Stimulated activated naive CD4-positive, alpha-beta T cell (primary cell): ENCODE measurements at regions not wholly inside any gene's neighbourhood (a gene's known extent, or its start where the extent isn't known, plus 50 kb on each side); places are given as distances from the start of the nearest gene placed in this dataset.
"Not testable (repeated sequence)": the region's sequence is repeated elsewhere in the genome, so short reads cannot be mapped to it uniquely, and the experiment has no call there.

Experiments used
- DNase-seq, 6 experiments: peaks; one replicate each; lab custom pipeline; 2025; lab: John Stamatoyannopoulos, UW

DNA sequence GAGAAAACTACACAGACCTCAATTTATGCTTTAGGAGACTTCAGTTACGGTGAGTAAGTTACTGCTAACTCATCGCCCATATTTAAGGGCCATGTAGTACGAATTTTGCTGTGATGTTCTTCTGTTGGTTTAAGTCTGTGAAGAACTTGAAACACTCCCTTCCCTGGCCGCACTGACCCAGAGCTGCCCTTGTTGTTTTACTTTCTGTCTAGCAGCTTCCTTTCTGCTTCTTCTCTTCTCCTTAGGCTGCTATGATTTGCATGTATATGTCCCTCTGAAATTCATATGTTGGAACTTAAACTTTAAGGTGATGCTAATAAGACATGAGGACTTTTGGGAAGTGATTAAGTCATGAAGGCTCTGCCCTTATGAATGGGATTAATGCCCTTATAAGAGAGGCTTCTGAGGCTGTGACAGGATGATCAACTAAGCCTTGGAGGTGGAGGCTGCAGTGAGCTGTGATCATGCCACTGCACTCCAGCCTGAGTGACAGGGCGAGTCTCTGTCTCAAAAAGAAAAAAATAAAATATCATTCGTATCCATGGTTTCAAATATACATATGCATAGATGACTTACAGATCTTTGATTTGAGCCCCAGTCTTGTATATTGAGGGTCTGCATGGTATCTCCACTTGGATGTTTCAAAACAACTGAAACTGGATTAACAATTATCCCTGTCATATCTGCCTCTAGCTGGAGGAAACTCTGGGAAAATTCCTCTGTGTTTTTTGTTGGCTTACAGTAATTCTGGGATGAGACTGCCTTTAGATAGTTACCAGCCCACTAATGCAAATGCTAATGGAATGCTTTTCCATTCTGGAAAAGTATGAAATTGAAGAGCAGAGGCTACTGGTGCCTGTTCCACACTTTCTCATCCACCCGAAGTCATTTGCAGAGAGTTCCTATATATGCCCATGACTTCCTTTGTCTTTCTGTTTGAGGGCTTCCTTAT, 263.4 kb upstream of the ACTBL2 start:
- no peak for DNase-seq

DNA sequence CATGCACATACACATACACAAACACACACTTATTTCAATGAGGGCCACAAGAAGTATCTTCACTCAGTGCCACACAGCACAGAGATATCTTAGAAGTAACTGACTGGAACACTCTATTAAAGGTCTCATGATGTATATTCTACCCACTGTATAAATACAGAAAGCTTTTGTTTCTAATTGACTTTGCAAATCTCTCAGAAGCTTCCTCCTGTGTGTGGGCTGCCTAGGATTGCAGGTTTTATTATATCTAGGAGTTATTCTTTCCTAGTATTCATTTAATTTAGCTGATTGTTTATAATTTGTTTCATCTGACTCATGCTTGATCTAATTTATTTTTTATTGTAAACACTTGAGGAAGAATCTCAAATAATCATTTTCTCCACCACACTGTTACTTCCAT, 262.4 kb upstream of the ACTBL2 start:
- no peak for DNase-seq

DNA sequence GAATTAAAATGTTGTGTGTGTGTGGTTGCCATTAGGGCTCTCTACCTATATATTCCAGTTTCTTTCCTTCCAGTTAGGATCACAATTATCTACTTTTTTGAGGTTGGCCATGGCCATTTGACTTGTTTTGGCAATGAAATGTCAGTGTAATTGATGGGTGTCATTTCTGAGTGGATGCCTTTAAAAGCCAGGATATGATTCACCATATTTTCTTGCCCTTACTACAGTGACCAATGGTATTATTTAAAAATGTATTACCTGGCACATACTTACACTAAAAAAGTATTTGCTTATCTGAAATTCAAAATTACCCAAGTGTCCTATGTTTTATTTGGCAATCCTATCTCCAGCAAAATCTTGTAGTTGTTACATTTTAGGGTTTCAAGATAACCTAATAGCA, 258.7 kb upstream of the ACTBL2 start:
- DNase-seq, result no peak

DNA sequence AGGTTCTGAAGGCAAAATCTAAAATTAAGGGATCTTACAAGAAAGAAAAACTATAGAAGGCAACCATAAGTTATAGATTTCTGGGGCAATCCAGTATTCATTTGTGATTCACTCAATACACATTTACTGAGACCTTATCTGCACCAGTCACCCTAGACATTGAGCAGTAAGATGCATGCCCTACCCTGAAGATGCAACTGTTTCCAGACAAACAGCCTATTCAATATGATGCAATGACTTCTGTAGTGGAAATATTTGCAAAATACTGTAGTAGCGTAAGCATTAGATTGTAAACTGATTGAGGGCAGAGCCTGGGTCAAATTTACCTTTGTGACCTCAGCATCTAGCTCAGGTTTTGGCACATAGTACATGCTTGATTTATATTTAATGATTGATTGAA, 256.2 kb upstream of the ACTBL2 start:
- DNase-seq, result no peak

DNA sequence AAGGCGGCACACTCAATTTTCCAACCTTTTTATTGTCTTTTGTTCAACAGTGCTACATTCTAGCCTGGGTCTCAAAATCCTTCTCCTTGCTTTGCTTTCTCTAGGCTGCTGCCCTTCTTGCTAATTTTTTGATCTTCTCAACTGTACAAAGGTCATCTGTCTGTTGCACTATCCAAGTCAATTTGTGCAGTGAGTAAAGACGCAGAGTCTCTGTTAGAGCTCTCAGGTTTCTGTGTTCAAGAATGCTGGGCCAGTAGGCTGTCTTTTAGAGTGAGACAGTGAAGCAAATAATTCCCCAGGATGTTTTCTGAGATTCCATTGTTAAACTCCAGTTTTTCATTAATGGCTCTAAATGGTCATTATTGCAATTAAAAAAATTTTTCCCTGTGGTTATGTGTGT, 255.7 kb upstream of the ACTBL2 start:
- no peak for DNase-seq

DNA sequence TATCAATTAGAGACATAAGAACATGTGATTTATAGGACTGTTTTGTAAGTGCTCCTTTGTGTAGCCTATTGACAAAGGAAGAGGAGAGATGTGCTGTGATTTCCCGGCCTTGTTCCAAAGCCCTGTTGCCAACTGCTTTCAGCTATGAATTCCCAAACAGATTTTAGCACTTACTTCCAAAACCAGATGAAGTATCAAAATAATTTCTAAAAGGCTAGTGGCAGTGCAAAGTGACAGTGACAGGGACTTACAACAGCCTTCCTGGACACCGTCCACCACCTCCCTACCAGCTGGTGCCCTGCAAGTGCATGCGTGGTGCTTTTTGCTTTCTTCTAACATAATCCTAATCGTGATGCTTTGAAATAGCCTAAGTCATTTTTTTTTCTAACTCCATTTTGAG, 254.1 kb upstream of the ACTBL2 start:
- no peak for DNase-seq

DNA sequence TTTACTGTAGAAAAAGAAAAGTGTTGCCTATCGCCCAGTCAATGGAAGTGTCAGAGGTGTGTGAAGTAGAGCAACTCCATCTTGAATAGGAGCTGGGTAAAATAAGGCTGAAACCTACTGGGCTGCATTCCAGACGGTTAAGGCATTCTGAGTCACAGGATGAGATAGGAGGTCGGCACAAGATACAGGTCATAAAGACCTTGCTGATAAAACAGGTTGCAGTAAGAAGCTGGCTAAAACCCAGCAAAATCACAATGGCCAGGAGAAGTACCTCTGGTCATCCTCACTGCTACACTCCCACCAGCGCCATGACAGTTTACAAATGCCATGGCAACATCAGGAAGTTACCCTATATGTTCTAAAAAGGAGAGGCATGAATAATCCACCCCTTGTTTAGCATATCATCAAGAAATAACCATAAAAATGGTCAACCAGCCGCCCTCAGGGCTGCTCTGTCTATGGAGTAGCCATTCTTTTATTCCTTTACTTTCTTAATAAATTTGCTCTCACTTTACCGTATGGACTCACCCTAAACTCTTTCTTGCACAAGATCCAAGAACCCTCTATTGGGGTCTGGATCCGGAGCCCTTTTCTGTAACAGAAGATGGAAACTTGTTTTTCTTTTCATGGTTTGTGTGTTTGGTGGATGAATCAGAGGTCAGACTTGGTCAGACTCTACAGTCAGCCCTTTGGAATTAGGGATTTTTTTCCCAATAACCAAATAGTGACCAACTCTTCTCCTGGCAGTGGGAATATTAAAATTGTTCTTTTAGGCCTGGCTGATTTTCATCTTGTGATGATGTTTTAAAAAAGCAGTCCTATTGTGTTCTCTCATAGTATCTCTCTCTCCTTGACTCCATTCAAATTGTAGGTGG, 252.9 kb upstream of the ACTBL2 start:
- DNase-seq, result not testable (repeated sequence)

DNA sequence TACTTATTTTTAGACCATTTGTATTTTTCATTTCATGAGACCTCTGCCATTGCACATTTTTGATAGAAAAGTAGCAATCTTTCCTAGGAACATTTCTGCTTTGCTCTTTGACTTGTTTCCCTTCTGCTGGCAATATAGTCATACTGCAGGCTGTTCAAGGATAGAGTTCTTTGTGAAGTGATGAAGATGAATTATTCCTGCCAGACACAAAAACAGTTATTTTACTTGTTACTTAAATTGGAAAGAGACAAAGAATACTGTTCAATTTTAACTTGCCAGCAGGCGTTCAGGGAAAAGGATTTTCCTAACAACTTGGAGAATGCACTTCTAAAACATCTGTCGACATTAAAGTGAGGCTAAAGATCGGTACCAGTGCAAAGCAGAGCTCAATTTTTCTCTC, 251.7 kb upstream of the ACTBL2 start:
- no peak for DNase-seq

DNA sequence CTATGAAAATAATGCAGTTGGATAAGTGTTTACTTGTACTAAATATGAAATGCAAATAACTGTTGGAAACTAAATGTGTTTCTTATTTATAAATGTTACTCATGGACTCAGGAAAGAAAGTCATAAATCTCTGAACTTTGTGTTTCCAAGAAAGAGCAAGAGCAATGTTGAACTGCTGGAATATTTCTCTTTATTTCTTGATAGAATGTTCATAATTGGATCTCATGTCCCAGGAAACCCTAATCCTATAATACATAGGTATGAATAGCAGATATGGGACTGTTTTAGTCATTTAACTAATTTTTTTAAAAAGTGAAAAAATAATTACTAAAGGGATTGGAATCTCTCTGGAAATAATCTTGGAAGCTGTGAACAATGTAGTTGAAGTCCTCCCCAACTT, 245.0 kb upstream of the ACTBL2 start:
- DNase-seq, result no peak

DNA sequence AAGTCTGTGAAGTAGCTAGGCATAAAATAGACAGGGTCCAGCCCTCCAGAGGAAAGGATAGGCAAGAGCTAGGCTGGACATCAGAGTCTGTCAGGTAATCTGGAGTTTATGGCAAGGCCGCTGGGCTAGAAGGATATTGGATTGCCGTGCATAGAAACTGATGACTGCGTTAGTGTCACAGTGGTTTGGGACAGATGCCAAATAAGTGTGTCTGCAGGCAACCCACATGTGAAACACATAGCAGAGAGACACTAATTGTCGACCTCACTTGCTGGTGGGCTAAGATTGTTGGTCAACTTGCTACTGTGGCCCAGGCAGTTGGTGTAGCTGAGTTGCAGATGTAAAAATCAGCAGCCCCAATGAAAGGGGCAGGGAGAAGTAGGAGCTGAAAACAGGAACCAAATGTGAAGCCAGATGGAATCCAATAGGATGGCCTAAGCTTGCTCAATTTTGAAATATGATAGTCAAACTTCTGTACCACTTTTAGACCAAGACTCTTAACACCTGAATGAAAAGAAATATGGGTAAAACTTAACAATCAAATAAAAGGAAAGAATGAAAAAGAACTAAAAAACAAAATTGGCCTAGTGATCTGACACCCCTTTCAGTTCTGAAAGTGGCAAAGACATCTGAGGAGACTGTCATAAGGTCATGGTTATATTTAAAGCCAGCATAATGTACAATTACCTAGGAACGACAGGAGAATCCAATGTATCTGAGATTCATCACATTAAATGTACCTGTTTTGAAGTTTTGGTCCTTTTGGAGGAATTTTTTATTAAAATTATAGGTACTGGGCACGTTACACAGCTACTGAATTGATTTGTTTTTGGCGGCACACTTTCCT, 243.3 kb upstream of the ACTBL2 start:
- DNase-seq, result no peak

DNA sequence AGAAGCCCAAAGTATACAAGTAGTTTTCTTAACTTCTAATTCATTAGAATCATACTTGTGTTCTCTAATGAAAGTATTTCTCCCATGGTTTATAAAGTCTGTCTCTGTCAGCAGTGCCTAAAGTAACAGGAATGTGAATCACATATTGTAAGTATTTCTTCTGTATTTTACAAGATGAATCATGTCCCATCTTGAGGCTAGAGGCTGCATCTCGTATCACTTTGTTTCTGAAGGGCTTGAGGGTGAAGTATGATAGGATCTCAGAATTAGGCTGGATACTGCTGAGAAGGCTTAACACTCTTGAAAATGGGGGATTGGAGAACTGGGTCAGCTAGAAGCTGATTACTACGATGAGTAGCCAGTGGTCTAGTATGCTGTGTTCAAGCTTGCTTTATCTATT, 242.2 kb upstream of the ACTBL2 start:
- DNase-seq, result no peak

DNA sequence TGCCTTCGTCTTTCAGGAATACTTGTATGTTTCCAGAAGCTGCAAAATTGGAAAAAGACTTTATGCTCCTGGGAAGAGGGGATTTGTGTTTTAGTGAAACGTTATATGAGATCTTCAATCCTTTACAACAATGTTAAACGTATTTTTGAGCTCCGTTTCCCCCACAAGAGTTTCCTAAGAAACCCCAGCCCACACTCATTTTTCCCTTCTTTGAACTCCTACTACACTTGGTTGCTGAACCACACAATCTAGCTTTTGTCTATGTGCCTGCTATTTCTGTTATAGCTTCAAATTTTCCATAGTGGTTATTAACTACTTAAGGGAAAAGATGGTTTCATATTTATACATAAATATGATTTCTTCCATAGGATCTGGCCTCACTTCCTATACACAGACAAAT, 238.6 kb upstream of the ACTBL2 start:
- DNase-seq, result no peak

DNA sequence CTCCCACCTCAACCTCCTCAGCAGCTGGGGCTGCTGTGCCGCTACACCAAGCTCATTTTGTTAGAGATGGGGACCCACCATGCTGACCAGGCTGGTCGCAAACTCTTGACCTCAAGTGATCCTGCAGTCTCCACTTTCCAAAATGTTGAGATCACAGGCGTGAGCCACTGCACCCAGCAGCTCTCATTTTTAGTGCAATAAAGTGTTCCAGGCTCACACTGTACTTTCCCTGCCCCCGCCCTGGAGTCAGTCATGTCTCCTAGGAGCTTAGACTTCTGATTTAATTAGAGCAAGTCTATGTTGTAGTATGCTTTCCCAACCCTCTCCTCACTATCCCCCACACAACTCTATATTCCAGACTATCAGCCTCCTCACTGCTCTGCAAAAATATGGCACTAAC, 238.0 kb upstream of the ACTBL2 start:
- no peak for DNase-seq

DNA sequence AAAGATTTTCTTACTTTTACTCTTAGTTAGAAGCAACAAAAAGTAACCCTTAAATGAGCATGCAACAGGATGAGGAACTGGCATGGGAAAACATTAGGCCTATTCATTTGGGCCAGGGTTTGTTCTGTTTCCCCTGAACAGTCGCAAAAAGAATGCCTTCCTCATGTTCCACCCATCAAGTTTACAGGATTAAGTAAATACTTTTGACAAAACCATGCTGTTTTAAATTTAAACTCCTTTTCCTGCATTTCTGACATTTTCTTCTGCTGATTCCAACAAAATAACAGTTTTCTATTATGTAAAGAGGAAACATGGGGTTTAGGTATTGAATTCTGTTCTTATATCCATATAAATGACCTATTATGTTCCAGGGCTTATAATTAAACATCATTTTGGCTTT, 236.6 kb upstream of the ACTBL2 start:
- no peak for DNase-seq

DNA sequence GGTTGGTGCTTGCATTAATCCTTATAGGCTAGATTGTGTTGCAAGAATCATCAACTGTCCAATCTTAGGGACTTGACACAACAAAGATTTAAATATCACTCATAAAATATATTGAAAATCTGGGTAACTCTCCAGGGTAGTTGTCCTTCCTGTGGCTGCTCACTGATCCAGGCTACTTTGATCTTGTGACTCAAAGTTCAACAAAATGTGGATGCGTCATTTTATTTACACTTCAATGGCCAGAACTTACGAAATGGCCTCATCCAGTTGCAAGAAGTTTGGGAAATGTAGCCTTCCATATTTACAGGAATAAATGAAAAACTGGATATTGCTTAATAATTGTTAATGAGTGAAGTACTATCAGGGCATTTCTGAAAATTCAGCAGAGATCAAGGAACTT, 235.5 kb upstream of the ACTBL2 start:
- DNase-seq, result no peak

DNA sequence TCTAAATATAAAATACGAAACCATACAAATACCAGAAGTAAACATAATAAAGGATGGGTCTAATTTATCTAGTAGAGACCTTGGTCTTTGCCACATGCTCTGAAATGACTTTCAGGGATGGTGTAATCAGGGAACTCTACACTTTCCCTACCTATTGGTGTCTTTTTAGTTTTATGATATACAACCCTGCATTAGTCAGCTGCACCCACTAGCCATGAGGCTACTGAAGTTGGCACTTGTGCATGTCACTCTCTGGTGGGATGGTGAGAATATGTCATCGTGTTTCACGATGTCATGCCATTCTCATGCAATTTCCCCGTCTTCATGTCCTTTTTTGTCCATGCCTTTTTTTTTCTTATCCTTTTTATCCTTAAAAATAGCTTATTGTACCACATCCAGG, 234.9 kb upstream of the ACTBL2 start:
- DNase-seq, result no peak

DNA sequence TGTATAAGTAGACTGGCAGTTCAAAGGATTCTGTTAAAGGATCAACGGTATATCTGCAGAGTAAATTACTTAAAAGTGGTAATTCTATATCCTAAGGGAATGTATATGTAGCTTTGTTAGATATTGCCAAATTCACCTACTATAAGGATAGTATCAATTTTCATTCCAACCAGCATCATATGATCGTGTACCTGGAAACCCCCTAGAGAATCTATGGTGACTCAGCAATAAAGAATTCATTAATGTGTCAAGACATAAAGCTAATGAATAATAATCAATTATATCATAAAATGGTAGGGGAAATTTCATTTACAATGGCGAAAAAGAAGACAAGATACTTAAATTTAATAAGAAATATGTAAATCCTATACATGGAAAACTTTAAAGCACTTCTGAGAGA, 234.1 kb upstream of the ACTBL2 start:
- no peak for DNase-seq

DNA sequence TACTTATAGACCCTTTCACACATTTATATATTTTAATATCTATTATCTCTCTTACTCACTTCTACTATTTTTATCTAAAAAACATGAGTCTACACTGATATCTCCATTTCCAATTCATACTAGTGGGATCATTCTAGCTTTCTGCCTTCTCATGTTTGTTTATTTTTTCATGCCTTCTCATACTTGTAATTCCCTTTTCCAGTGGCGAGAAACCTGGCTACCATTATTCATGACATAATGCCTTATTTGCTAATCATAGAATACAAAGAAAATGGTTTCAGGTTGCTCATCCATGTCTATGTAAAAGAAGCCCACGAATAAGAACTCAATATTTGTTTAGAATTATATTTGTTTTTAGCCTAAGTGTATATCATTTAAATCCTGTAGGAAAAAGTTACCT, 232.7 kb upstream of the ACTBL2 start:
- no peak for DNase-seq

DNA sequence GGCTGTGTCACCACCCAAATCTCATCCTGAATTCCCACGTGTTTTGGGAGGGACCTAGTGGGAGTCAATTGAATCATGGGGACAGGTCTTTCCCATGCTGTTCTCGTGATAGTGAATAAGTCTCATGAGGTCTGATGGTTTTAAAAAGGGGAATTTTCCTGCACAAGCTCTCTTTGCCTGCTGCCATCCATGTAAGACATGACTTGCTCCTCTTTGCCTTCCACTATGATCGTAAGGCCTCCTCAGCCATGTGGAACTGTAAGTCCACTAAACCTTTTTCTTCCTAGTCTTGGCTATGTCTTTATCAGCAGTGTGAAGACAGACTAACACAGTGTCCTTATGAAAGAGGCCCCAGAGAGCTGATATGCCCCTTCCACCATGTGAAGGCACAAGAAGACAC, 230.9 kb upstream of the ACTBL2 start:
- not testable (repeated sequence) for DNase-seq

DNA sequence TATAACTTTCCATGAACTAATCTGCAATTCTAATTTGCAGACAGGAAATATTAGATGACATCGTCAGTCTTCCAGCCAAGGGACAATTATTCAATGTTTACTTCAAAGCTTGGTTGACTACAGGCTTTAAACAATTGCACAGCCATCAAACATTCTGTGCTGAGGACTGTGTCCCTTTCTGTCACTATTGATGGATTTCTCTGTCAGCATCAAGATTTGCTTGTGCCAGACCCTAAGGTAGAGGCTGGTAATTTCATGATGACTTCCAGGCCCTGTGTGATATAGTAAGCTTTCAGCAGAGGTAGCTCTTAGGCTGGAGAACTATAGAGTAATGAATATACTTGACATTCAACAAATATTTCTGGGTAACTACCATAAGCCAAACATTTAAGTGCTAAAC, 229.3 kb upstream of the ACTBL2 start:
- no peak for DNase-seq

DNA sequence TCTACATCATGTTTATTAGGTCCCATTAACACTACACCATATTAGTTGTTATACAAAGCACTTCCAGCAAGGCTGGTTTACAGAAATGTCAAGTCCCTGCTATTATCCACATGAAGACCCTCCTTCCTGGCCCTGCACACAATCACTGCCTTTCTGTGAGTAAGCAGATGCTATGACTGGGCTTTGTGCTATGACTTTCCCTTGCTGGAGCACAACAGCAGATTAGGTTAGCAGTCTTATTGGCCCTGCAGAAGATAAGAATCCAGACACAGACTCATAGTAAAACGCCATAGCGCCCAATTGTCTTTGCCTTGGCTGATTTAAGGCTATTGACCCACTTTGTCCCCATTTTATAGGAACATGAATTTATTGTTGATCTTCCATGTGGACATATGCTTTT, 228.9 kb upstream of the ACTBL2 start:
- DNase-seq, result no peak

DNA sequence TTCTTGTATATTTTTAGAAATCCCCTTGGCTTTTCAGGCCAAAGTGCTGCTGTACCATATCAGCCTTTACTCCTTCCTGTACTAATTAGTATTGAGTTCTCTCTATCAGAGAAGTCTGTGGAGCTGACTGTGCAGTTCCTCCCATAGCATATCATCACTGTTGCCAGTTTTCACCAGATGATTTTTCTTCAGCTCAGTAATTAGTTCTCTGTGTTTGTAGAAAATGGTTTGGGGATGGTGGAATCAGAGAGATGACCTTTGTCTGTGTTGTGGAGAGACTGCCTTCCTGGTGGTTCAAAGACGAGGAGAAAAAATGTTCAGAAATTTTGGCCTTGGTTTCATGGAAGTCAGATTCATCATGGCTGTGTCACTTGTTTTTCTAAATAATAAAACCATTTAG, 227.5 kb upstream of the ACTBL2 start:
- DNase-seq, result no peak
